ENCODE measurements at regions not wholly inside any gene's neighbourhood (a gene's known extent, or its start where the extent isn't known, plus 50 kb on each side); places are given as distances from the start of the nearest gene placed in this dataset.

DNA sequence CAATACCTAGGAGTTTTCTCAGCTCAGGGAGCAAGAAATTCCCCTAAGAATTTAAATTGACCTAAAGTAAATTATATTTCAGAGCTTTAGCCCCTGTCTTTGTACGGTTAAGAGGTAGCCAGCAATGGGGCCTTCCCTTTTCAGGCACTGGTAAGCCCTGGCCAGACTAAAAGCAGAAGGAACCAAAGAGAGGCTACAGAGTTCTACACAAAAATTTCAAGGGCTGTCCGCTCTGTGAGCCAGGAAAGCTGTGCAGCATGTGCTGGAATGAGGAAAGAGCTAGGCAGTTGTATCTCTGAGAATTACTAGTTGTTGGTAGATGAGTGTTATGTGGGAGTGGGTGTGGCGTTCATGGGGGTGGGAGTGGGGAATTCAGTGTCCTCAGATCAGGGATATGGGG is 96.3 kb upstream of the MAFB start:
- no peak overlapping the region for H3K27ac ChIP-seq
- peaks cover 5% of the 10 kb centered on the region for H3K27me3 ChIP-seq
- H3K4me3 ChIP-seq: no peak overlapping the region
- H3K9me2 ChIP-seq (replicated peaks; ENCODE audit: insufficient read depth): no peaks in the 10 kb centered on the region
- no peaks in the 10 kb centered on the region for H3K36me3 ChIP-seq (replicated peaks; ENCODE audit: insufficient read depth, low read depth)
- H3K9me3 ChIP-seq (ENCODE audit: low read depth): no peaks in the 10 kb centered on the region
- no peak overlapping the region for H3K4me2 ChIP-seq
- no peaks in the 10 kb centered on the region for H3K79me2 ChIP-seq
- no peaks in the 10 kb centered on the region for H4K20me1 ChIP-seq (ENCODE audit: insufficient read depth, poor library complexity, severe bottlenecking)
- H2AFZ ChIP-seq: no peak overlapping the region
- no peak for DNase-seq (ENCODE audit: low spot score)
- TF ChIP-seq EZH2phosphoT487 (IDR thresholded peaks at IDR 0.05; ENCODE audit: low read depth, severe bottlenecking, unreplicated experiment) (no peak), EZH2 (IDR thresholded peaks at IDR 0.05; ENCODE audit: borderline replicate concordance) (no peak)
- TF ChIP-seq, protein P1, sequence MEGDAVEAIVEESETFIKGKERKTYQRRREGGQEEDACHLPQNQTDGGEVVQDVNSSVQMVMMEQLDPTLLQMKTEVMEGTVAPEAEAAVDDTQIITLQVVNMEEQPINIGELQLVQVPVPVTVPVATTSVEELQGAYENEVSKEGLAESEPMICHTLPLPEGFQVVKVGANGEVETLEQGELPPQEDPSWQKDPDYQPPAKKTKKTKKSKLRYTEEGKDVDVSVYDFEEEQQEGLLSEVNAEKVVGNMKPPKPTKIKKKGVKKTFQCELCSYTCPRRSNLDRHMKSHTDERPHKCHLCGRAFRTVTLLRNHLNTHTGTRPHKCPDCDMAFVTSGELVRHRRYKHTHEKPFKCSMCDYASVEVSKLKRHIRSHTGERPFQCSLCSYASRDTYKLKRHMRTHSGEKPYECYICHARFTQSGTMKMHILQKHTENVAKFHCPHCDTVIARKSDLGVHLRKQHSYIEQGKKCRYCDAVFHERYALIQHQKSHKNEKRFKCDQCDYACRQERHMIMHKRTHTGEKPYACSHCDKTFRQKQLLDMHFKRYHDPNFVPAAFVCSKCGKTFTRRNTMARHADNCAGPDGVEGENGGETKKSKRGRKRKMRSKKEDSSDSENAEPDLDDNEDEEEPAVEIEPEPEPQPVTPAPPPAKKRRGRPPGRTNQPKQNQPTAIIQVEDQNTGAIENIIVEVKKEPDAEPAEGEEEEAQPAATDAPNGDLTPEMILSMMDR (IDR thresholded peaks at IDR 0.05; ENCODE audit: poor library complexity): no peak
- H3K4me1 ChIP-seq (ENCODE audit: insufficient read depth): no peaks in the 10 kb centered on the region
- 90% methylated on average over 3 of the region's 3 CpGs for WGBS (ENCODE audit: low lambda C conversion rate, missing lambda C conversion rate)

DNA sequence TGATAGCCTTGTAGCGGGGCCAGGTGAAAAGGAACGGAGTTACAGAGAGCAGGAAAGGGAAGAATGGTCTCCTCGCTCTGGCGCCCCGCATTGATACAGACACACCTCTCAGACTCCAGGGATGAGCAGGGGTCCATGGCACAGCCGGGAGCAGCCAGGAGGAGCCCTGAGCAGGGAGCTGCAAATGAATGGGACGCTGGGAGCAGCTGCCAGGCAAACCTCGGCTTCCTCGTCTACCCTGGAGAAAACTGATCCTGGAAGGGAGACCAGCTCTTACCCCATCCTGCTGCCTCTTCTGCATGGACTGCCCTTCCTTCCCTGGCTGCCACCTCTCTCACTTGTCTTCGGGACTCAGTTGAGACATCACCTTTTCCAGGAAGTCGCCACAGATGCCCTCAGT is 97.3 kb upstream of the MAFB start:
- no peaks in the 10 kb centered on the region for H4K20me1 ChIP-seq (ENCODE audit: insufficient read depth, poor library complexity, severe bottlenecking)
- H3K9me3 ChIP-seq (ENCODE audit: low read depth): no peaks in the 10 kb centered on the region
- 90% methylated on average over 11 of the region's 11 CpGs for WGBS (ENCODE audit: low lambda C conversion rate, missing lambda C conversion rate)
- no peak overlapping the region for H3K4me2 ChIP-seq
- DNase-seq (ENCODE audit: low spot score): no peak
- no peaks in the 10 kb centered on the region for H3K36me3 ChIP-seq (replicated peaks; ENCODE audit: insufficient read depth, low read depth)
- no peak overlapping the region for H2AFZ ChIP-seq
- H3K79me2 ChIP-seq: no peaks in the 10 kb centered on the region
- peaks cover 5% of the 10 kb centered on the region for H3K27me3 ChIP-seq
- H3K27ac ChIP-seq: no peak overlapping the region
- H3K4me3 ChIP-seq: no peak overlapping the region
- no peaks in the 10 kb centered on the region for H3K9me2 ChIP-seq (replicated peaks; ENCODE audit: insufficient read depth)
- TF ChIP-seq EZH2phosphoT487 (IDR thresholded peaks at IDR 0.05; ENCODE audit: low read depth, severe bottlenecking, unreplicated experiment) (no peak), EZH2 (IDR thresholded peaks at IDR 0.05; ENCODE audit: borderline replicate concordance) (no peak)
- TF ChIP-seq, protein P1 (IDR thresholded peaks at IDR 0.05; ENCODE audit: poor library complexity): no peak
- H3K4me1 ChIP-seq (ENCODE audit: insufficient read depth): no peaks in the 10 kb centered on the region

DNA sequence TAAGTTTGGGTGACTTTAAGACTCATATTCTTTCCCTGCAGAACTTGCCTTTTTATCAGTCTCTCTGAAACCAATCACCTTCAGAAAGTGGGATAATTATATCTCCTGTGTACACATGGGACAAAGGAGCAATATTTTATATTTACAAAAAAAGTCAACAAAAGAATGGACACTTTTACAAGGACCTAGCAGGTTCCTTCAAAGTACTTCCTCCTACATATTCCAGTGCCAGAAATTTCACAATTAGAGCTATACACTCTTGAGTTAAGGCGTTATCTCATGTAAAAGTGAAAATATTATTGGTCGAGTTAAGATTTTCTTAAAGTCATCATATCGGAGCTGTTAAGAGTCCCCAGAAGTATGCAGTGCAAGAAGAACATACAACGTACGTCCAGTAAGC is 98.9 kb upstream of the MAFB start:
- no peak for TF ChIP-seq EZH2 (IDR thresholded peaks at IDR 0.05; ENCODE audit: borderline replicate concordance)
- no peak for TF ChIP-seq EZH2phosphoT487 (IDR thresholded peaks at IDR 0.05; ENCODE audit: low read depth, severe bottlenecking, unreplicated experiment)
- TF ChIP-seq, protein P1 (IDR thresholded peaks at IDR 0.05; ENCODE audit: poor library complexity): no peak
- Histone ChIP-seq H3K4me3 (no peak overlapping the region), H3K27ac (no peak overlapping the region), H3K9me2 (replicated peaks; ENCODE audit: insufficient read depth) (no peaks in the 10 kb centered on the region), H3K4me2 (no peak overlapping the region), H3K4me1 (ENCODE audit: insufficient read depth) (no peaks in the 10 kb centered on the region), H3K36me3 (replicated peaks; ENCODE audit: insufficient read depth, low read depth) (no peaks in the 10 kb centered on the region), H2AFZ (no peak overlapping the region), H4K20me1 (ENCODE audit: insufficient read depth, poor library complexity, severe bottlenecking) (no peaks in the 10 kb centered on the region), H3K9me3 (ENCODE audit: low read depth) (no peaks in the 10 kb centered on the region), H3K27me3 (peaks cover 5% of the 10 kb centered on the region), H3K79me2 (no peaks in the 10 kb centered on the region)
- WGBS (ENCODE audit: low lambda C conversion rate, missing lambda C conversion rate): 83% methylated on average over 5 of the region's 5 CpGs
- DNase-seq (ENCODE audit: low spot score): no peak

DNA sequence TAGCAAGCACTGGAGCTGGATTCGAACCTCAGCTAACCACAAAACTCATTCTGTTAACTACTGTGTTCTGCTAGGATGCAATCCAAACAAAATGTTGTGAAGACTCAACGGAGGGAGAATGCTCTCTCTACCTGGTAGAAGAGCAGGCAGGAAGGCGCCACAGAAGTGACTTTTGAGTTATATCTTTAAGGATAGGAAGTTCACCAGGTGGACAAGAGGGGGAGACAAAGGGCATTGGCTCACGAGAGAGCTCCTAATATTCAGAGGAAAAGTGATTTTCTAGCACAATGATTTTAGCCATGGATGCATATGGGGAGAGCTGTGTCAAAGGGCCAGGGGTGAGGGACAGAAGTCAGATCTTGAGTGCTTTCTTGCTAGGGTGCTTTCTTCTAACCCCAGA is 108.4 kb upstream of the MAFB start:
- no peak overlapping the region for H3K4me3 ChIP-seq
- TF ChIP-seq, protein P1 (IDR thresholded peaks at IDR 0.05; ENCODE audit: poor library complexity): peak; percentile 44
- no peak for TF ChIP-seq EZH2phosphoT487 (IDR thresholded peaks at IDR 0.05; ENCODE audit: low read depth, severe bottlenecking, unreplicated experiment)
- no peak for TF ChIP-seq EZH2 (IDR thresholded peaks at IDR 0.05; ENCODE audit: borderline replicate concordance)
- whole genome bisulfite sequencing (ENCODE audit: low lambda C conversion rate, missing lambda C conversion rate): 42% methylated on average over 4 of the region's 4 CpGs
- H3K9me2 ChIP-seq (replicated peaks; ENCODE audit: insufficient read depth): no peaks in the 10 kb centered on the region
- H3K27me3 ChIP-seq: no peaks in the 10 kb centered on the region
- no peaks in the 10 kb centered on the region for H3K79me2 ChIP-seq
- H3K4me1 ChIP-seq (ENCODE audit: insufficient read depth): no peaks in the 10 kb centered on the region
- H2AFZ ChIP-seq: no peak overlapping the region
- peak; percentile 44 for DNase-seq (ENCODE audit: low spot score)
- H3K9me3 ChIP-seq (ENCODE audit: low read depth): no peaks in the 10 kb centered on the region
- no peaks in the 10 kb centered on the region for H3K36me3 ChIP-seq (replicated peaks; ENCODE audit: insufficient read depth, low read depth)
- no peak overlapping the region for H3K4me2 ChIP-seq
- H3K27ac ChIP-seq: no peak overlapping the region
- no peaks in the 10 kb centered on the region for H4K20me1 ChIP-seq (ENCODE audit: insufficient read depth, poor library complexity, severe bottlenecking)

Data from hepatocyte (in vitro differentiated cells).